WTC11 (cell line): ENCODE measurements at regions not wholly inside any gene's neighbourhood (a gene's known extent, or its start where the extent isn't known, plus 50 kb on each side); places are given as distances from the start of the nearest gene placed in this dataset.

ENCODE experiments used
- ATAC-seq: fragments of 200-7000 bp; cut with Tn5 transposase; 2 replicates; pipeline ENCODE4 v1.10.0; 2021; ENCODE audit warnings: mild to moderate bottlenecking, moderate library complexity
- CTCF ChIA-PET: fragments of 300-600 bp; sonication (Branson Sonifier 250); formaldehyde crosslinking; loops from one replicate; lab custom pipeline; 2021; ENCODE audit warnings: antibody characterized with exemption; lab: Charles Lee
- POLR2A ChIA-PET: fragments of 350-600 bp; sonication (Branson Sonifier 250); formaldehyde crosslinking; loops from one replicate; lab custom pipeline; 2021; ENCODE audit warnings: antibody characterized with exemption; lab: Charles Lee
- DNase-seq: peaks from one replicate; pipeline ENCODE4 v3.0.0; 2021; ENCODE audit warnings: low spot score
- H3K27ac Mint-ChIP-seq: 2 replicates; pipeline ENCODE4 v1.8.0; 2021; ENCODE audit warnings: mixed read lengths
- H3K27me3 Mint-ChIP-seq: 2 replicates; pipeline ENCODE4 v1.8.0; 2021; ENCODE audit warnings: low read depth, mild to moderate bottlenecking, moderate library complexity, mixed read lengths
- H3K36me3 Mint-ChIP-seq: 2 replicates; pipeline ENCODE4 v1.8.0; 2021; ENCODE audit warnings: mixed read lengths
- H3K4me1 Mint-ChIP-seq: 2 replicates; pipeline ENCODE4 v1.8.0; 2022; ENCODE audit warnings: mixed read lengths
- H3K4me3 Mint-ChIP-seq: 2 replicates; pipeline ENCODE4 v1.8.0; 2021; ENCODE audit warnings: mild to moderate bottlenecking, moderate library complexity, mixed read lengths
- H3K9me3 Mint-ChIP-seq: 2 replicates; pipeline ENCODE4 v1.8.0; 2021; ENCODE audit warnings: mixed read lengths
- CREB1 ChIP-seq: sonication (generic); formaldehyde crosslinking; IDR thresholded peaks from 2 replicates; pipeline ENCODE4 v1.8.0; 2023; ENCODE audit warnings: mild to moderate bottlenecking, missing genetic modification reagents
- ESRRA ChIP-seq: sonication (generic); formaldehyde crosslinking; IDR thresholded peaks from 2 replicates; pipeline ENCODE4 v1.8.1; 2022; ENCODE audit warnings: mild to moderate bottlenecking, missing genetic modification reagents, borderline replicate concordance
- HMGA2 ChIP-seq: fragments of 250-450 bp; sonication (Bioruptor Pico); IDR thresholded peaks from 2 replicates; pipeline ENCODE4 v1.4.0; 2021; ENCODE audit warnings: mild to moderate bottlenecking, moderate library complexity
- JAZF1 ChIP-seq: fragments of 250-450 bp; sonication (Bioruptor Pico); IDR thresholded peaks from 2 replicates; pipeline ENCODE4 v1.9.0; 2021; ENCODE audit warnings: moderate library complexity, mild to moderate bottlenecking, inconsistent platforms
- MYBL2 ChIP-seq: sonication (generic); formaldehyde crosslinking; IDR thresholded peaks from 2 replicates; pipeline ENCODE4 v1.8.1; 2023; ENCODE audit warnings: mild to moderate bottlenecking, moderate library complexity, missing genetic modification reagents
- NR3C1 ChIP-seq: sonication (generic); formaldehyde crosslinking; conservative IDR thresholded peaks from 2 replicates; pipeline ENCODE4 v1.8.1; 2023; ENCODE audit warnings: low read depth, mild to moderate bottlenecking, missing genetic modification reagents
- TCF7 ChIP-seq: sonication (generic); formaldehyde crosslinking; IDR thresholded peaks from 2 replicates; pipeline ENCODE4 v1.8.0; 2022; ENCODE audit warnings: mild to moderate bottlenecking, low read depth, missing genetic modification reagents, moderate library complexity
- TP53 ChIP-seq: sonication (generic); formaldehyde crosslinking; IDR thresholded peaks from 2 replicates; pipeline ENCODE4 v1.8.1; 2023; ENCODE audit warnings: mild to moderate bottlenecking, missing genetic modification reagents
- ZNF219 ChIP-seq: sonication (generic); formaldehyde crosslinking; IDR thresholded peaks from 2 replicates; pipeline ENCODE4 v1.8.0; 2023; ENCODE audit warnings: missing genetic modification reagents, mild to moderate bottlenecking, borderline replicate concordance
- ZNF423 ChIP-seq: fragments of 250-450 bp; sonication (Bioruptor Pico); IDR thresholded peaks from 2 replicates; pipeline ENCODE4 v2.1.2; 2022; ENCODE audit warnings: mild to moderate bottlenecking, moderate library complexity
- TF ChIP-seq, protein P1 (sequence below): fragments of 250-450 bp; sonication (Bioruptor Pico); IDR thresholded peaks from 2 replicates; pipeline ENCODE4 v1.9.0; 2021; ENCODE audit warnings: mild to moderate bottlenecking
- TF ChIP-seq, protein P2 (sequence below): fragments of 250-450 bp; sonication (Bioruptor Pico); IDR thresholded peaks from 2 replicates; pipeline ENCODE4 v1.9.0; 2021; ENCODE audit warnings: moderate library complexity, mild to moderate bottlenecking, inconsistent platforms, borderline replicate concordance
- TF ChIP-seq, protein P3 (sequence below): sonication (generic); formaldehyde crosslinking; IDR thresholded peaks from 2 replicates; pipeline ENCODE4 v1.8.0; 2023; ENCODE audit warnings: missing genetic modification reagents
- TF ChIP-seq, protein P4 (sequence below): sonication (generic); formaldehyde crosslinking; IDR thresholded peaks from 2 replicates; pipeline ENCODE4 v1.8.1; 2023; ENCODE audit warnings: mild to moderate bottlenecking, missing genetic modification reagents, moderate library complexity
- TF ChIP-seq, protein P5 (sequence below): sonication (generic); formaldehyde crosslinking; conservative IDR thresholded peaks from 2 replicates; pipeline ENCODE4 v1.8.1; 2022; ENCODE audit warnings: mild to moderate bottlenecking, missing genetic modification reagents
- TF ChIP-seq, protein P6 (sequence below): sonication (generic); formaldehyde crosslinking; IDR thresholded peaks from 2 replicates; pipeline ENCODE4 v1.8.0; 2023; ENCODE audit warnings: mild to moderate bottlenecking, missing genetic modification reagents
- TF ChIP-seq, protein P7 (sequence below): fragments of 250-450 bp; sonication (Bioruptor Pico); IDR thresholded peaks from 2 replicates; pipeline ENCODE4 v1.9.0; 2021; ENCODE audit warnings: mild to moderate bottlenecking
- TF ChIP-seq, protein P8 (sequence below): sonication (generic); formaldehyde crosslinking; IDR thresholded peaks from 2 replicates; pipeline ENCODE4 v1.8.0; 2022; ENCODE audit warnings: mild to moderate bottlenecking, missing genetic modification reagents
- TF ChIP-seq, protein P9 (sequence below): sonication (generic); formaldehyde crosslinking; IDR thresholded peaks from 2 replicates; pipeline ENCODE4 v1.8.1; 2022; ENCODE audit warnings: mild to moderate bottlenecking, moderate library complexity, missing genetic modification reagents

DNA sequence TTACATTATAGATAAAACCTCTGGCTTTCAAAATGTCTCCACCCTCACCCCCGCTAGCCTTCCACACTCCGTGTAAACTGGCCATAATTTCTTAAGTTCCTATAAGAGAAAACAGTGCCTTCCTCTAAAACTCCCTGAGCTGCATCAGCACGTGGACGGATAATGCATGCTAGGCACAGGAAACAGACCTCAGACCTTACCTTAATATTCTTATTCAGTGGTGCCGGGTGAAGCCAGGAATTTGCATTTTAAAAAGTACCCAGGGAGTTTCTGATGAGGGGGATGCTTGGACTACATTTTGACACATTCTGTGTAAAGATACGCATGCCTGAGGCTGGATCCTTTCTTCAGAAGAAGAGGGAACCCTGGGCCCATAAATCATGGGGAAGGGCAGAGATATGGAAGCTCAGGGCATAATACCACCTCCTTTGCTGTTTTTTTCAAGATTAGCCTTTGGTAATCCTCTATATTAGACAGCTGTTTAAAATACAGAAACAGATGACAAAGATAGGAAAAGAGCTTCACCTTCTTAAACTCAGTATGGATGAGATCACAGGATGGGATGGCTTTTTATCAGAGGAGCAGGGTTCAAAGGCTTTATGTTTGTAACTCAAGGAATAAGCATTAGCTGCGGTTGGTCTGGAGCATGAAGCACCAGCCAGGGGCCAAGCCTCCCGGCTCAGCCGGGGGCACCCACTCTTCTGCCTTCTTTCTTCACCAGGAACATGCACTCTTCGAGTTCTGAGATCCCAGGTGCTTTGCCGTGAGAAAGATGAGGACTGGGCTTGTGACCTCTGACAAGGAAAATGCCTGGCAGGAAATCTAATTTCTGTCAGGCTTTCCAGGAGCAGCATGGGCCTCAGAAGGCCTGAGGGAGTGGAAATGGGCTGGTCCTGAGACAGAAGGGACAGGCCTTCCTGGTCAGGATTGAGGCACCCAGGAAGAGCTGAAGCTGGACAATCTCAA lies 218.1 kb upstream of the SOX4 start:
- Mint-ChIP-seq H3K27me3 (no peaks in the 10 kb centered on the region), H3K4me1 (peaks cover 24% of the 10 kb centered on the region), H3K36me3 (no peaks in the 10 kb centered on the region), H3K9me3 (no peaks in the 10 kb centered on the region), H3K4me3 (no peak overlapping the region), H3K27ac (no peak overlapping the region)
- TF ChIP-seq, protein P1, sequence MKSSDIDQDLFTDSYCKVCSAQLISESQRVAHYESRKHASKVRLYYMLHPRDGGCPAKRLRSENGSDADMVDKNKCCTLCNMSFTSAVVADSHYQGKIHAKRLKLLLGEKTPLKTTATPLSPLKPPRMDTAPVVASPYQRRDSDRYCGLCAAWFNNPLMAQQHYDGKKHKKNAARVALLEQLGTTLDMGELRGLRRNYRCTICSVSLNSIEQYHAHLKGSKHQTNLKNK (CRISPR knock-in tag): no peak
- TF ChIP-seq CREB1 (no peak), NR3C1 (CRISPR knock-in tag) (no peak), JAZF1 (no peak)
- TF ChIP-seq, protein P2, sequence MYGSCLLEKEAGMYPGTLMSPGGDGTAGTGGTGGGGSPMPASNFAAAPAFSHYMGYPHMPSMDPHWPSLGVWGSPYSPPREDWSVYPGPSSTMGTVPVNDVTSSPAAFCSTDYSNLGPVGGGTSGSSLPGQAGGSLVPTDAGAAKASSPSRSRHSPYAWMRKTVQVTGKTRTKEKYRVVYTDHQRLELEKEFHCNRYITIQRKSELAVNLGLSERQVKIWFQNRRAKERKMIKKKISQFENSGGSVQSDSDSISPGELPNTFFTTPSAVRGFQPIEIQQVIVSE (CRISPR knock-in tag): no peak
- TF ChIP-seq, protein P3, sequence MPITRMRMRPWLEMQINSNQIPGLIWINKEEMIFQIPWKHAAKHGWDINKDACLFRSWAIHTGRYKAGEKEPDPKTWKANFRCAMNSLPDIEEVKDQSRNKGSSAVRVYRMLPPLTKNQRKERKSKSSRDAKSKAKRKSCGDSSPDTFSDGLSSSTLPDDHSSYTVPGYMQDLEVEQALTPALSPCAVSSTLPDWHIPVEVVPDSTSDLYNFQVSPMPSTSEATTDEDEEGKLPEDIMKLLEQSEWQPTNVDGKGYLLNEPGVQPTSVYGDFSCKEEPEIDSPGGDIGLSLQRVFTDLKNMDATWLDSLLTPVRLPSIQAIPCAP (CRISPR knock-in tag): no peak
- TF ChIP-seq, protein P4, sequence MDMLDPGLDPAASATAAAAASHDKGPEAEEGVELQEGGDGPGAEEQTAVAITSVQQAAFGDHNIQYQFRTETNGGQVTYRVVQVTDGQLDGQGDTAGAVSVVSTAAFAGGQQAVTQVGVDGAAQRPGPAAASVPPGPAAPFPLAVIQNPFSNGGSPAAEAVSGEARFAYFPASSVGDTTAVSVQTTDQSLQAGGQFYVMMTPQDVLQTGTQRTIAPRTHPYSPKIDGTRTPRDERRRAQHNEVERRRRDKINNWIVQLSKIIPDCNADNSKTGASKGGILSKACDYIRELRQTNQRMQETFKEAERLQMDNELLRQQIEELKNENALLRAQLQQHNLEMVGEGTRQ: no peak
- TF ChIP-seq, protein P5, sequence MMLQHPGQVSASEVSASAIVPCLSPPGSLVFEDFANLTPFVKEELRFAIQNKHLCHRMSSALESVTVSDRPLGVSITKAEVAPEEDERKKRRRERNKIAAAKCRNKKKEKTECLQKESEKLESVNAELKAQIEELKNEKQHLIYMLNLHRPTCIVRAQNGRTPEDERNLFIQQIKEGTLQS (CRISPR knock-in tag): no peak
- TF ChIP-seq, protein P6, sequence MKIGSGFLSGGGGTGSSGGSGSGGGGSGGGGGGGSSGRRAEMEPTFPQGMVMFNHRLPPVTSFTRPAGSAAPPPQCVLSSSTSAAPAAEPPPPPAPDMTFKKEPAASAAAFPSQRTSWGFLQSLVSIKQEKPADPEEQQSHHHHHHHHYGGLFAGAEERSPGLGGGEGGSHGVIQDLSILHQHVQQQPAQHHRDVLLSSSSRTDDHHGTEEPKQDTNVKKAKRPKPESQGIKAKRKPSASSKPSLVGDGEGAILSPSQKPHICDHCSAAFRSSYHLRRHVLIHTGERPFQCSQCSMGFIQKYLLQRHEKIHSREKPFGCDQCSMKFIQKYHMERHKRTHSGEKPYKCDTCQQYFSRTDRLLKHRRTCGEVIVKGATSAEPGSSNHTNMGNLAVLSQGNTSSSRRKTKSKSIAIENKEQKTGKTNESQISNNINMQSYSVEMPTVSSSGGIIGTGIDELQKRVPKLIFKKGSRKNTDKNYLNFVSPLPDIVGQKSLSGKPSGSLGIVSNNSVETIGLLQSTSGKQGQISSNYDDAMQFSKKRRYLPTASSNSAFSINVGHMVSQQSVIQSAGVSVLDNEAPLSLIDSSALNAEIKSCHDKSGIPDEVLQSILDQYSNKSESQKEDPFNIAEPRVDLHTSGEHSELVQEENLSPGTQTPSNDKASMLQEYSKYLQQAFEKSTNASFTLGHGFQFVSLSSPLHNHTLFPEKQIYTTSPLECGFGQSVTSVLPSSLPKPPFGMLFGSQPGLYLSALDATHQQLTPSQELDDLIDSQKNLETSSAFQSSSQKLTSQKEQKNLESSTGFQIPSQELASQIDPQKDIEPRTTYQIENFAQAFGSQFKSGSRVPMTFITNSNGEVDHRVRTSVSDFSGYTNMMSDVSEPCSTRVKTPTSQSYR (CRISPR knock-in tag): no peak
- TF ChIP-seq, protein P7, sequence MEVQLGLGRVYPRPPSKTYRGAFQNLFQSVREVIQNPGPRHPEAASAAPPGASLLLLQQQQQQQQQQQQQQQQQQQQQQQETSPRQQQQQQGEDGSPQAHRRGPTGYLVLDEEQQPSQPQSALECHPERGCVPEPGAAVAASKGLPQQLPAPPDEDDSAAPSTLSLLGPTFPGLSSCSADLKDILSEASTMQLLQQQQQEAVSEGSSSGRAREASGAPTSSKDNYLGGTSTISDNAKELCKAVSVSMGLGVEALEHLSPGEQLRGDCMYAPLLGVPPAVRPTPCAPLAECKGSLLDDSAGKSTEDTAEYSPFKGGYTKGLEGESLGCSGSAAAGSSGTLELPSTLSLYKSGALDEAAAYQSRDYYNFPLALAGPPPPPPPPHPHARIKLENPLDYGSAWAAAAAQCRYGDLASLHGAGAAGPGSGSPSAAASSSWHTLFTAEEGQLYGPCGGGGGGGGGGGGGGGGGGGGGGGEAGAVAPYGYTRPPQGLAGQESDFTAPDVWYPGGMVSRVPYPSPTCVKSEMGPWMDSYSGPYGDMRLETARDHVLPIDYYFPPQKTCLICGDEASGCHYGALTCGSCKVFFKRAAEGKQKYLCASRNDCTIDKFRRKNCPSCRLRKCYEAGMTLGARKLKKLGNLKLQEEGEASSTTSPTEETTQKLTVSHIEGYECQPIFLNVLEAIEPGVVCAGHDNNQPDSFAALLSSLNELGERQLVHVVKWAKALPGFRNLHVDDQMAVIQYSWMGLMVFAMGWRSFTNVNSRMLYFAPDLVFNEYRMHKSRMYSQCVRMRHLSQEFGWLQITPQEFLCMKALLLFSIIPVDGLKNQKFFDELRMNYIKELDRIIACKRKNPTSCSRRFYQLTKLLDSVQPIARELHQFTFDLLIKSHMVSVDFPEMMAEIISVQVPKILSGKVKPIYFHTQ (CRISPR knock-in tag): no peak
- CTCF ChIA-PET: interaction anchor here (0.6 kb wide), 1 partner anchor 825 kb away, joined by 3 read pairs; no protein-coding TSS in a partner anchor
- DNase-seq (no peak), ATAC-seq (no peak; the same call in 1 of the 2 replicates)
- POLR2A ChIA-PET: no interaction called here

DNA sequence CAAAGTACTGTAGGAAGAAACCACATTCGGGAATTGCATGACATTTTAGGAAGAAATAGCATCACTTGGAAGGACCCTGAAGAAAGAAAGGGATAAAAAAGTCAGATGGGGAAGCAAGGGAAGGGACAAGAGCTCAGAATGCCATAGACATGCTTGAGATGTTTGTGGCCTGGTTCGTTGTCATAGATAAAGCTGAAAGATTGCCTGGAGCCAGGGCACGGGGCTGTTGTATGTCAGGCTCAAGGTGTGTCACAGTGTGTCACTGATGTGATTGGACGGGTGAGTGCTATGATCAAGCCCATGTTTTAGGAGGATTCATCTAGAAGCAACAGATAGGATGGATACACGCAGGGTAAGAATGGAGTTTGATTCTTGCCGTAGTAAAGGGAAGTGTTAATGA lies 216.2 kb upstream of the SOX4 start:
- H3K36me3 Mint-ChIP-seq: no peaks in the 10 kb centered on the region
- ChIA-PET CTCF (no interaction called here), POLR2A (no interaction called here)
- H3K27ac Mint-ChIP-seq: no peak overlapping the region
- H3K27me3 Mint-ChIP-seq: no peaks in the 10 kb centered on the region
- H3K4me1 Mint-ChIP-seq: peaks cover 19% of the 10 kb centered on the region
- H3K4me3 Mint-ChIP-seq: no peak overlapping the region
- H3K9me3 Mint-ChIP-seq: no peaks in the 10 kb centered on the region
- ATAC-seq (no peak), DNase-seq (no peak)
- no peak for TF ChIP-seq ZNF423 (CRISPR knock-in tag)
- TF ChIP-seq ESRRA (CRISPR knock-in tag): no peak
- TF ChIP-seq, protein P5 (CRISPR knock-in tag): no peak
- no peak for TF ChIP-seq TP53 (CRISPR knock-in tag)
- TF ChIP-seq ZNF219 (CRISPR knock-in tag): no peak
- TF ChIP-seq, protein P8, sequence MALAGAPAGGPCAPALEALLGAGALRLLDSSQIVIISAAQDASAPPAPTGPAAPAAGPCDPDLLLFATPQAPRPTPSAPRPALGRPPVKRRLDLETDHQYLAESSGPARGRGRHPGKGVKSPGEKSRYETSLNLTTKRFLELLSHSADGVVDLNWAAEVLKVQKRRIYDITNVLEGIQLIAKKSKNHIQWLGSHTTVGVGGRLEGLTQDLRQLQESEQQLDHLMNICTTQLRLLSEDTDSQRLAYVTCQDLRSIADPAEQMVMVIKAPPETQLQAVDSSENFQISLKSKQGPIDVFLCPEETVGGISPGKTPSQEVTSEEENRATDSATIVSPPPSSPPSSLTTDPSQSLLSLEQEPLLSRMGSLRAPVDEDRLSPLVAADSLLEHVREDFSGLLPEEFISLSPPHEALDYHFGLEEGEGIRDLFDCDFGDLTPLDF (CRISPR knock-in tag): no peak
- TF ChIP-seq, protein P9, sequence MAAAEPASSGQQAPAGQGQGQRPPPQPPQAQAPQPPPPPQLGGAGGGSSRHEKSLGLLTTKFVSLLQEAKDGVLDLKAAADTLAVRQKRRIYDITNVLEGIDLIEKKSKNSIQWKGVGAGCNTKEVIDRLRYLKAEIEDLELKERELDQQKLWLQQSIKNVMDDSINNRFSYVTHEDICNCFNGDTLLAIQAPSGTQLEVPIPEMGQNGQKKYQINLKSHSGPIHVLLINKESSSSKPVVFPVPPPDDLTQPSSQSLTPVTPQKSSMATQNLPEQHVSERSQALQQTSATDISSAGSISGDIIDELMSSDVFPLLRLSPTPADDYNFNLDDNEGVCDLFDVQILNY (CRISPR knock-in tag): no peak
- TF ChIP-seq, protein P4: no peak
- TF ChIP-seq MYBL2 (CRISPR knock-in tag): no peak
- TF ChIP-seq HMGA2 (CRISPR knock-in tag): no peak
- no peak for TF ChIP-seq TCF7 (CRISPR knock-in tag)
